ENCODE measurements at regions not wholly inside any gene's neighbourhood (a gene's known extent, or its start where the extent isn't known, plus 50 kb on each side); places are given as distances from the start of the nearest gene placed in this dataset.

GRCh38 chr12:118690506-118690905 lies 290.8 kb upstream of the SRRM4 start:
- no peak for TF ChIP-seq POLR2A (IDR thresholded peaks at IDR 0.05; ENCODE audit: low read depth, low read length)
- TF ChIP-seq SPI1 (IDR thresholded peaks at IDR 0.05; ENCODE audit: low read depth, low read length) = no peak
- TF ChIP-seq TAF1 (IDR thresholded peaks at IDR 0.05; ENCODE audit: low read depth, low read length) = no peak
- TF ChIP-seq POLR2AphosphoS5 (IDR thresholded peaks at IDR 0.05; ENCODE audit: low read depth, low read length) = no peak
- no peak for TF ChIP-seq POU2F2 (IDR thresholded peaks at IDR 0.05; ENCODE audit: low read depth, low read length)
- TF ChIP-seq PAX5 (IDR thresholded peaks at IDR 0.05; ENCODE audit: insufficient read depth, low read length, severe bottlenecking) = no peak
- DNase-seq (ENCODE audit: insufficient read length, low spot score) (no peak), FAIRE-seq (no peak)

- DNase-seq (ENCODE audit: insufficient read length, low spot score) = no peak
- TF ChIP-seq SPI1 (IDR thresholded peaks at IDR 0.05; ENCODE audit: low read depth, low read length) (no peak), PAX5 (IDR thresholded peaks at IDR 0.05; ENCODE audit: insufficient read depth, low read length, severe bottlenecking) (no peak), POU2F2 (IDR thresholded peaks at IDR 0.05; ENCODE audit: low read depth, low read length) (no peak), TAF1 (IDR thresholded peaks at IDR 0.05; ENCODE audit: low read depth, low read length) (no peak), POLR2A (IDR thresholded peaks at IDR 0.05; ENCODE audit: low read depth, low read length) (no peak), POLR2AphosphoS5 (IDR thresholded peaks at IDR 0.05; ENCODE audit: low read depth, low read length) (no peak)
- no peak for FAIRE-seq
Measured at GRCh38 chr12:118694128-118694775, 287.1 kb upstream of the SRRM4 start.

- no peak for FAIRE-seq
- TF ChIP-seq SPI1 (IDR thresholded peaks at IDR 0.05; ENCODE audit: low read depth, low read length) (no peak), POLR2A (IDR thresholded peaks at IDR 0.05; ENCODE audit: low read depth, low read length) (no peak), POU2F2 (IDR thresholded peaks at IDR 0.05; ENCODE audit: low read depth, low read length) (no peak), PAX5 (IDR thresholded peaks at IDR 0.05; ENCODE audit: insufficient read depth, low read length, severe bottlenecking) (no peak), POLR2AphosphoS5 (IDR thresholded peaks at IDR 0.05; ENCODE audit: low read depth, low read length) (no peak), TAF1 (IDR thresholded peaks at IDR 0.05; ENCODE audit: low read depth, low read length) (no peak)
- DNase-seq (ENCODE audit: insufficient read length, low spot score) = no peak
Measured at GRCh38 chr12:118704527-118705241, 276.7 kb upstream of the SRRM4 start.

GRCh38 chr12:118706437-118706836 lies 274.9 kb upstream of the SRRM4 start:
- TF ChIP-seq TAF1 (IDR thresholded peaks at IDR 0.05; ENCODE audit: low read depth, low read length) (no peak), SPI1 (IDR thresholded peaks at IDR 0.05; ENCODE audit: low read depth, low read length) (peak; percentile 47; the same call in 1 of the 2 replicates)
- FAIRE-seq = no peak
- DNase-seq (ENCODE audit: insufficient read length, low spot score) = no peak

- TF ChIP-seq POU2F2 (IDR thresholded peaks at IDR 0.05; ENCODE audit: low read depth, low read length) (no peak), TAF1 (IDR thresholded peaks at IDR 0.05; ENCODE audit: low read depth, low read length) (no peak), POLR2A (IDR thresholded peaks at IDR 0.05; ENCODE audit: low read depth, low read length) (no peak), SPI1 (IDR thresholded peaks at IDR 0.05; ENCODE audit: low read depth, low read length) (no peak), PAX5 (IDR thresholded peaks at IDR 0.05; ENCODE audit: insufficient read depth, low read length, severe bottlenecking) (no peak), POLR2AphosphoS5 (IDR thresholded peaks at IDR 0.05; ENCODE audit: low read depth, low read length) (no peak)
- no peak for DNase-seq (ENCODE audit: insufficient read length, low spot score)
- no peak for FAIRE-seq
Measured at GRCh38 chr12:118709946-118710345, 271.4 kb upstream of the SRRM4 start.

GRCh38 chr12:118711185-118711584 lies 270.2 kb upstream of the SRRM4 start:
- FAIRE-seq = no peak
- no peak for DNase-seq (ENCODE audit: insufficient read length, low spot score)
- TF ChIP-seq TAF1 (IDR thresholded peaks at IDR 0.05; ENCODE audit: low read depth, low read length) (no peak), POLR2A (IDR thresholded peaks at IDR 0.05; ENCODE audit: low read depth, low read length) (no peak), POLR2AphosphoS5 (IDR thresholded peaks at IDR 0.05; ENCODE audit: low read depth, low read length) (no peak), POU2F2 (IDR thresholded peaks at IDR 0.05; ENCODE audit: low read depth, low read length) (no peak), SPI1 (IDR thresholded peaks at IDR 0.05; ENCODE audit: low read depth, low read length) (no peak), PAX5 (IDR thresholded peaks at IDR 0.05; ENCODE audit: insufficient read depth, low read length, severe bottlenecking) (no peak)

GRCh38 chr12:118714051-118714460 lies 267.3 kb upstream of the SRRM4 start:
- DNase-seq (ENCODE audit: insufficient read length, low spot score) (peak; percentile 28), FAIRE-seq (peak; percentile 86)
- TF ChIP-seq PAX5 (IDR thresholded peaks at IDR 0.05; ENCODE audit: insufficient read depth, low read length, severe bottlenecking) (no peak), POU2F2 (IDR thresholded peaks at IDR 0.05; ENCODE audit: low read depth, low read length) (no peak), POLR2AphosphoS5 (IDR thresholded peaks at IDR 0.05; ENCODE audit: low read depth, low read length) (no peak), TAF1 (IDR thresholded peaks at IDR 0.05; ENCODE audit: low read depth, low read length) (no peak), POLR2A (IDR thresholded peaks at IDR 0.05; ENCODE audit: low read depth, low read length) (no peak), SPI1 (IDR thresholded peaks at IDR 0.05; ENCODE audit: low read depth, low read length) (no peak)

GRCh38 chr12:118714500-118714899 lies 266.8 kb upstream of the SRRM4 start:
- no peak for TF ChIP-seq TAF1 (IDR thresholded peaks at IDR 0.05; ENCODE audit: low read depth, low read length)
- no peak for TF ChIP-seq POLR2AphosphoS5 (IDR thresholded peaks at IDR 0.05; ENCODE audit: low read depth, low read length)
- no peak for TF ChIP-seq POU2F2 (IDR thresholded peaks at IDR 0.05; ENCODE audit: low read depth, low read length)
- TF ChIP-seq POLR2A (IDR thresholded peaks at IDR 0.05; ENCODE audit: low read depth, low read length) = no peak
- no peak for TF ChIP-seq PAX5 (IDR thresholded peaks at IDR 0.05; ENCODE audit: insufficient read depth, low read length, severe bottlenecking)
- no peak for TF ChIP-seq SPI1 (IDR thresholded peaks at IDR 0.05; ENCODE audit: low read depth, low read length)
- DNase-seq (ENCODE audit: insufficient read length, low spot score) (no peak), FAIRE-seq (no peak)

GRCh38 chr12:118715647-118716046 lies 265.7 kb upstream of the SRRM4 start:
- DNase-seq (ENCODE audit: insufficient read length, low spot score) (no peak), FAIRE-seq (no peak)
- TF ChIP-seq PAX5 (IDR thresholded peaks at IDR 0.05; ENCODE audit: insufficient read depth, low read length, severe bottlenecking) = no peak
- TF ChIP-seq POU2F2 (IDR thresholded peaks at IDR 0.05; ENCODE audit: low read depth, low read length) = no peak

All from GM12891 (cell line).